ENCODE measurements at regions not wholly inside any gene's neighbourhood (a gene's known extent, or its start where the extent isn't known, plus 50 kb on each side); places are given as distances from the start of the nearest gene placed in this dataset.
"Not testable (repeated sequence)": the region's sequence is repeated elsewhere in the genome, so short reads cannot be mapped to it uniquely, and the experiment has no call there.

- no peaks in the 10 kb centered on the region for H3K4me1 ChIP-seq
- no peaks in the 10 kb centered on the region for H3K27me3 ChIP-seq
- H3K36me3 ChIP-seq = no peaks in the 10 kb centered on the region
- H3K27ac ChIP-seq = no peak overlapping the region
- no peak for DNase-seq (ENCODE audit: low spot score in 2 of 2)
- intact Hi-C loops (cut with DNase I; ENCODE audit: low total_unique reads) = no loop called here
- H3K4me3 ChIP-seq = no peak overlapping the region
- TF ChIP-seq POLR2A (IDR thresholded peaks at IDR 0.05) (no peak), POLR2AphosphoS5 (IDR thresholded peaks at IDR 0.05) (no peak), CTCF (IDR thresholded peaks at IDR 0.05) (no peak)
- H3K9me3 ChIP-seq = peaks cover 0 to 12% of the 10 kb centered on the region in 2 donors
Measured at GRCh38 chr9:79492092-79493009, 79.4 kb upstream of the TLE4 start.

- H3K9me3 ChIP-seq; H3K27me3 ChIP-seq; H3K27ac ChIP-seq; H3K4me3 ChIP-seq; intact Hi-C loops (cut with DNase I; ENCODE audit: low total_unique reads); H3K36me3 ChIP-seq; DNase-seq (ENCODE audit: low spot score in 2 of 2); H3K4me1 ChIP-seq: not testable (repeated sequence)
Measured at GRCh38 chr9:79500196-79500864, 71.4 kb upstream of the TLE4 start.

GRCh38 chr9:79501546-79501945 lies 70.2 kb upstream of the TLE4 start:
- Histone ChIP-seq H3K4me1 (no peaks in the 10 kb centered on the region), H3K4me3 (no peak overlapping the region), H3K9me3 (no peaks in the 10 kb centered on the region), H3K27me3 (no peaks in the 10 kb centered on the region), H3K36me3 (no peaks in the 10 kb centered on the region), H3K27ac (no peak overlapping the region)
- DNase-seq (ENCODE audit: low spot score in 2 of 2) = no peak
- no peak for TF ChIP-seq CTCF (IDR thresholded peaks at IDR 0.05)
- TF ChIP-seq POLR2A (IDR thresholded peaks at IDR 0.05) = no peak
- no peak for TF ChIP-seq POLR2AphosphoS5 (IDR thresholded peaks at IDR 0.05)
- intact Hi-C loops (cut with DNase I; ENCODE audit: low total_unique reads) = no loop called here

- no peak overlapping the region for H3K27ac ChIP-seq
- DNase-seq (ENCODE audit: low spot score in 2 of 2) = no peak
- H3K27me3 ChIP-seq = no peaks in the 10 kb centered on the region
- H3K4me1 ChIP-seq = no peaks in the 10 kb centered on the region
- intact Hi-C loops (cut with DNase I; ENCODE audit: low total_unique reads) = no loop called here
- H3K36me3 ChIP-seq = no peaks in the 10 kb centered on the region
- H3K9me3 ChIP-seq = no peaks in the 10 kb centered on the region
- TF ChIP-seq POLR2A (IDR thresholded peaks at IDR 0.05) (no peak), POLR2AphosphoS5 (IDR thresholded peaks at IDR 0.05) (no peak), CTCF (IDR thresholded peaks at IDR 0.05) (no peak)
- no peak overlapping the region for H3K4me3 ChIP-seq
Measured at GRCh38 chr9:79507801-79508200, 64.0 kb upstream of the TLE4 start.

- no peak for DNase-seq (ENCODE audit: low spot score in 2 of 2)
- no peak overlapping the region for H3K27ac ChIP-seq
- H3K4me3 ChIP-seq = no peak overlapping the region
- no peaks in the 10 kb centered on the region for H3K27me3 ChIP-seq
- no peaks in the 10 kb centered on the region for H3K36me3 ChIP-seq
- H3K9me3 ChIP-seq = no peaks in the 10 kb centered on the region
- no peak for TF ChIP-seq CTCF (IDR thresholded peaks at IDR 0.05)
- TF ChIP-seq POLR2A (IDR thresholded peaks at IDR 0.05) = no peak
- TF ChIP-seq POLR2AphosphoS5 (IDR thresholded peaks at IDR 0.05) = no peak
- intact Hi-C loops (cut with DNase I; ENCODE audit: low total_unique reads) = no loop called here
- no peaks in the 10 kb centered on the region for H3K4me1 ChIP-seq
Measured at GRCh38 chr9:79512251-79512650, 59.5 kb upstream of the TLE4 start.

Data from breast epithelium (tissue), 4 donors.